Loucy (cell line): ENCODE measurements at regions not wholly inside any gene's neighbourhood (a gene's known extent, or its start where the extent isn't known, plus 50 kb on each side); places are given as distances from the start of the nearest gene placed in this dataset.

Experiments used
- EZH2phosphoT487 ChIP-seq: fragments of 200-600 bp; IDR thresholded peaks from 2 replicates; pipeline ENCODE4 v1.6.1; 2018; ENCODE audit warnings: antibody characterized with exemption, mild to moderate bottlenecking, moderate library complexity, borderline replicate concordance
- TF ChIP-seq, protein P1 (sequence below): fragments of 200-600 bp; sonication (generic); conservative IDR thresholded peaks from 2 replicates; pipeline ENCODE4 v1.5.1; 2014; ENCODE audit warnings: mild to moderate bottlenecking, antibody characterized with exemption, low read length

DNA sequence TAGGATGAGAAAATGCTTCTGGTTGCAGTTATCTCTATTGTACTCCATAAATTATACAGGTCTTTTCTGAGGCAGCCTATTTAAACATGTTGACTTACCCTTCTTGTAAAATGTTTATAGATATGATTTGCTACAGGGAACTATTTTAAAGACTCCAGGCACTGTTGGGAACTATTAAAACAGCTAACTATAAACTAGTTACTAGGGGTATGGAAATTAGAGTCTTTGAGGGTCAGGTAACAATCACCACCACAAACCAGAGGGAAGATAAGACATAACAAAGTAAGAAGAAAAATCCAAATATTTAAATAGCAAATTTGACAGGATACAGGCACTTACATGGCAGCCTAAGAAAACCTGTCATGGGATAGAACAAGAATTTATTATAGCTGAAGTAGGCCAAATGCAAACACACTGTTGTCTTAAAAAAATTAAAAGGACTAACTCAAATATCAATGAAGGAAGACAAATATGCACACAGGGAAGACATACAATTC is 251.0 kb upstream of the CWC22 start:
- TF ChIP-seq, protein P1, sequence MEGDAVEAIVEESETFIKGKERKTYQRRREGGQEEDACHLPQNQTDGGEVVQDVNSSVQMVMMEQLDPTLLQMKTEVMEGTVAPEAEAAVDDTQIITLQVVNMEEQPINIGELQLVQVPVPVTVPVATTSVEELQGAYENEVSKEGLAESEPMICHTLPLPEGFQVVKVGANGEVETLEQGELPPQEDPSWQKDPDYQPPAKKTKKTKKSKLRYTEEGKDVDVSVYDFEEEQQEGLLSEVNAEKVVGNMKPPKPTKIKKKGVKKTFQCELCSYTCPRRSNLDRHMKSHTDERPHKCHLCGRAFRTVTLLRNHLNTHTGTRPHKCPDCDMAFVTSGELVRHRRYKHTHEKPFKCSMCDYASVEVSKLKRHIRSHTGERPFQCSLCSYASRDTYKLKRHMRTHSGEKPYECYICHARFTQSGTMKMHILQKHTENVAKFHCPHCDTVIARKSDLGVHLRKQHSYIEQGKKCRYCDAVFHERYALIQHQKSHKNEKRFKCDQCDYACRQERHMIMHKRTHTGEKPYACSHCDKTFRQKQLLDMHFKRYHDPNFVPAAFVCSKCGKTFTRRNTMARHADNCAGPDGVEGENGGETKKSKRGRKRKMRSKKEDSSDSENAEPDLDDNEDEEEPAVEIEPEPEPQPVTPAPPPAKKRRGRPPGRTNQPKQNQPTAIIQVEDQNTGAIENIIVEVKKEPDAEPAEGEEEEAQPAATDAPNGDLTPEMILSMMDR = no peak
- no peak for TF ChIP-seq EZH2phosphoT487
